Fibroblast of lung (primary cell): ENCODE measurements at regions not wholly inside any gene's neighbourhood (a gene's known extent, or its start where the extent isn't known, plus 50 kb on each side); places are given as distances from the start of the nearest gene placed in this dataset.

ENCODE experiments used
- CTCF ChIP-seq, 2 donors: IDR thresholded peaks in 1 of 2; conservative IDR thresholded peaks in 1 of 2; 1 replicate in 1 of 2; 2 replicates in 1 of 2; pipeline ENCODE4 v1.5.1; 2011 to 2012; ENCODE audit warnings: low read length in 2 of 2, control low read depth in 1 of 2, inconsistent platforms in 1 of 2, low read depth in 1 of 2, mild to moderate bottlenecking in 1 of 2
- EZH2 ChIP-seq: IDR thresholded peaks from 2 replicates; pipeline ENCODE4 v1.5.1; 2012; ENCODE audit warnings: low read length, control low read depth, mild to moderate bottlenecking; ENCODE audit errors: missing control alignments

GRCh38 chr5:117947836-117948235 lies 1040.5 kb downstream of the DTWD2 start:
- TF ChIP-seq CTCF (conservative IDR thresholded peaks at IDR 0.05 in 1 of 2, IDR thresholded peaks at IDR 0.05 in 1 of 2; ENCODE audit: low read depth in 1 of 2, low read length in 2 of 2): no peak
- no peak for TF ChIP-seq EZH2
